Ovary (tissue), 7 donors: ENCODE measurements at regions not wholly inside any gene's neighbourhood (a gene's known extent, or its start where the extent isn't known, plus 50 kb on each side); places are given as distances from the start of the nearest gene placed in this dataset.

ENCODE experiments used
- DNase-seq, 5 donors: peaks; one replicate each; pipeline ENCODE4 v3.0.0-alpha.2; 2019 to 2020
- H3K27ac ChIP-seq, 2 donors: fragments of 200-600 bp; one replicate each; pipeline versions ENCODE4 v1.5.1 to v1.8.0; 2019 to 2022
- H3K27me3 ChIP-seq: fragments of 200-600 bp; one replicate; pipeline ENCODE4 v1.8.0; 2022
- H3K36me3 ChIP-seq: fragments of 200-600 bp; sonication (generic); one replicate; pipeline ENCODE4 v1.5.1; 2019
- H3K4me1 ChIP-seq: one replicate; pipeline ENCODE4 v1.8.1; 2013; ENCODE audit warnings: mild to moderate bottlenecking, moderate library complexity; ENCODE audit not compliant: insufficient read depth
- H3K4me3 ChIP-seq: fragments of 200-600 bp; sonication (generic); one replicate; pipeline ENCODE4 v1.5.1; 2017
- H3K9me3 ChIP-seq, 2 donors: fragments of 200-600 bp in 1 of 2; sonication (generic) in 1 of 2; one replicate each; pipeline versions ENCODE4 v1.5.1 to v1.8.1; 2013 to 2019; ENCODE audit warnings: mild to moderate bottlenecking in 1 of 2, moderate library complexity in 1 of 2
- CTCF ChIP-seq, 3 donors: fragments of 450-650 bp in 2 of 3; fragments of 200-600 bp in 1 of 3; IDR thresholded peaks; one replicate each; pipeline versions ENCODE4 v1.5.1 to v1.8.0; 2016 to 2022; ENCODE audit warnings: antibody characterized with exemption in 3 of 3, mild to moderate bottlenecking in 1 of 3
- EP300 ChIP-seq: sonication (generic); formaldehyde crosslinking; IDR thresholded peaks from one replicate; pipeline ENCODE4 v1.6.1; 2017; ENCODE audit warnings: antibody characterized with exemption
- POLR2A ChIP-seq: fragments of 450-650 bp; IDR thresholded peaks from one replicate; pipeline ENCODE4 v1.6.1; 2017; ENCODE audit warnings: antibody characterized with exemption, mild to moderate bottlenecking, moderate library complexity
- WGBS, 3 donors: extraction: QIAGEN DNeasy Blood & Tissue Kit in 1 of 3; methylation state at CpG; one replicate each; pipeline versions ENCODE4 v1.1.5 to v1.1.7; 2013 to 2017; 5-methylcytosine and 5-hydroxymethylcytosine counted together
- intact Hi-C, 4 donors: fragments of 100-400 bp; cut with DNase I; formaldehyde crosslinking; loops; one replicate each; pipeline versions ENCODE4 v1.11.0 to v1.15.1; 2022 to 2023
- donor health status: DM: no; HTN: no; CAD: no; lungs with moderate emphysema.
- donor health status: DM: no; HTN: no; CAD: no.
- donor health status: Bipolar disorder and iron deficiency.
- donor health status: DM: no; HTN: no; CAD: no.
- donor health status: DM: yes; HTN: yes; CAD: no.

GRCh38 chr1:201741763-201742342, 87.1 kb upstream of the IPO9 start:
- WGBS, 3 donors: 90 to 96% (median 92%) methylated on average over 3 of the region's 3 CpGs
- intact Hi-C loops: no loop called here
- Histone ChIP-seq H3K9me3 (no peaks in the 10 kb centered on the region), H3K4me3 (no peak overlapping the region), H3K36me3 (no peaks in the 10 kb centered on the region), H3K27me3 (no peaks in the 10 kb centered on the region), H3K27ac (no peak overlapping the region), H3K4me1 (peaks cover 4% of the 10 kb centered on the region)
- no peak for TF ChIP-seq POLR2A
- no peak for TF ChIP-seq CTCF (IDR thresholded peaks at IDR 0.05)
- TF ChIP-seq EP300: no peak
- DNase-seq: no peak

- H3K27me3 ChIP-seq: no peaks in the 10 kb centered on the region
- no peaks in the 10 kb centered on the region for H3K36me3 ChIP-seq
- H3K9me3 ChIP-seq: no peaks in the 10 kb centered on the region
- DNase-seq: no peak
- no peak overlapping the region for H3K4me3 ChIP-seq
- no peak for TF ChIP-seq POLR2A
- TF ChIP-seq EP300: no peak
- TF ChIP-seq CTCF (IDR thresholded peaks at IDR 0.05): no peak
- peaks cover 4% of the 10 kb centered on the region for H3K4me1 ChIP-seq
- intact Hi-C loops: no loop called here
- no peak overlapping the region for H3K27ac ChIP-seq
- WGBS, 3 donors: 64 to 69% (median 66%) methylated on average over 6 of the region's 6 CpGs
Observed at GRCh38 chr1:201742476-201742875, 86.5 kb upstream of the IPO9 start.

- Histone ChIP-seq H3K27me3 (no peaks in the 10 kb centered on the region), H3K9me3 (no peaks in the 10 kb centered on the region), H3K36me3 (no peaks in the 10 kb centered on the region), H3K27ac (no peak overlapping the region), H3K4me1 (peaks cover 4% of the 10 kb centered on the region), H3K4me3 (no peak overlapping the region)
- no peak for DNase-seq
- TF ChIP-seq POLR2A: no peak
- intact Hi-C loops: no loop called here
- 76 to 84% (median 77%) methylated on average over 5 of the region's 5 CpGs for WGBS, 3 donors
Observed at GRCh38 chr1:201742955-201743805, 85.8 kb upstream of the IPO9 start.

- TF ChIP-seq EP300 (no peak), CTCF (IDR thresholded peaks at IDR 0.05) (no peak), POLR2A (no peak)
- WGBS, 3 donors: 61 to 65% (median 65%) methylated on average over 3 of the region's 3 CpGs
- Histone ChIP-seq H3K4me3 (no peak overlapping the region), H3K36me3 (no peaks in the 10 kb centered on the region), H3K4me1 (peaks cover 1% of the 10 kb centered on the region), H3K9me3 (no peaks in the 10 kb centered on the region), H3K27me3 (no peaks in the 10 kb centered on the region), H3K27ac (no peak overlapping the region)
- intact Hi-C loops: no loop called here
- DNase-seq: no peak
Observed at GRCh38 chr1:201745023-201745422, 83.9 kb upstream of the IPO9 start.

GRCh38 chr1:201746156-201746555, 82.8 kb upstream of the IPO9 start:
- TF ChIP-seq POLR2A (no peak), EP300 (no peak), CTCF (IDR thresholded peaks at IDR 0.05) (no peak)
- no peaks in the 10 kb centered on the region for H3K36me3 ChIP-seq
- intact Hi-C loops: no loop called here
- DNase-seq: no peak
- H3K27me3 ChIP-seq: no peaks in the 10 kb centered on the region
- H3K27ac ChIP-seq: no peak overlapping the region
- no peak overlapping the region for H3K4me3 ChIP-seq
- H3K9me3 ChIP-seq: no peaks in the 10 kb centered on the region
- H3K4me1 ChIP-seq: no peaks in the 10 kb centered on the region
